Ovary (tissue), 7 donors: ENCODE measurements at regions not wholly inside any gene's neighbourhood (a gene's known extent, or its start where the extent isn't known, plus 50 kb on each side); places are given as distances from the start of the nearest gene placed in this dataset.

Experiments
- DNase-seq, 5 donors: peaks; one replicate each; pipeline ENCODE4 v3.0.0-alpha.2; 2019 to 2020
- H3K27ac ChIP-seq, 2 donors: fragments of 200-600 bp; one replicate each; pipeline versions ENCODE4 v1.5.1 to v1.8.0; 2019 to 2022
- H3K27me3 ChIP-seq: fragments of 200-600 bp; one replicate; pipeline ENCODE4 v1.8.0; 2022
- H3K36me3 ChIP-seq: fragments of 200-600 bp; sonication (generic); one replicate; pipeline ENCODE4 v1.5.1; 2019
- H3K4me1 ChIP-seq: one replicate; pipeline ENCODE4 v1.8.1; 2013; ENCODE audit warnings: mild to moderate bottlenecking, moderate library complexity; ENCODE audit not compliant: insufficient read depth
- H3K4me3 ChIP-seq: fragments of 200-600 bp; sonication (generic); one replicate; pipeline ENCODE4 v1.5.1; 2017
- H3K9me3 ChIP-seq, 2 donors: fragments of 200-600 bp in 1 of 2; sonication (generic) in 1 of 2; one replicate each; pipeline versions ENCODE4 v1.5.1 to v1.8.1; 2013 to 2019; ENCODE audit warnings: mild to moderate bottlenecking in 1 of 2, moderate library complexity in 1 of 2
- EP300 ChIP-seq: sonication (generic); formaldehyde crosslinking; IDR thresholded peaks from one replicate; pipeline ENCODE4 v1.6.1; 2017; ENCODE audit warnings: antibody characterized with exemption
- POLR2A ChIP-seq: fragments of 450-650 bp; IDR thresholded peaks from one replicate; pipeline ENCODE4 v1.6.1; 2017; ENCODE audit warnings: antibody characterized with exemption, mild to moderate bottlenecking, moderate library complexity
- WGBS, 3 donors: extraction: QIAGEN DNeasy Blood & Tissue Kit in 1 of 3; methylation state at CpG; one replicate each; pipeline versions ENCODE4 v1.1.5 to v1.1.7; 2013 to 2017; 5-methylcytosine and 5-hydroxymethylcytosine counted together
- intact Hi-C, 4 donors: fragments of 100-400 bp; cut with DNase I; formaldehyde crosslinking; loops; one replicate each; pipeline versions ENCODE4 v1.11.0 to v1.15.1; 2022 to 2023
- TF ChIP-seq, protein P1 (sequence below), 3 donors: fragments of 450-650 bp in 2 of 3; fragments of 200-600 bp in 1 of 3; IDR thresholded peaks; one replicate each; pipeline versions ENCODE4 v1.5.1 to v1.8.0; 2016 to 2022; ENCODE audit warnings: antibody characterized with exemption in 3 of 3, mild to moderate bottlenecking in 1 of 3
- donor health status: DM: no; HTN: no; CAD: no; lungs with moderate emphysema.
- donor health status: DM: no; HTN: no; CAD: no.
- donor health status: Bipolar disorder and iron deficiency.
- donor health status: DM: no; HTN: no; CAD: no.
- donor health status: DM: yes; HTN: yes; CAD: no.

DNA sequence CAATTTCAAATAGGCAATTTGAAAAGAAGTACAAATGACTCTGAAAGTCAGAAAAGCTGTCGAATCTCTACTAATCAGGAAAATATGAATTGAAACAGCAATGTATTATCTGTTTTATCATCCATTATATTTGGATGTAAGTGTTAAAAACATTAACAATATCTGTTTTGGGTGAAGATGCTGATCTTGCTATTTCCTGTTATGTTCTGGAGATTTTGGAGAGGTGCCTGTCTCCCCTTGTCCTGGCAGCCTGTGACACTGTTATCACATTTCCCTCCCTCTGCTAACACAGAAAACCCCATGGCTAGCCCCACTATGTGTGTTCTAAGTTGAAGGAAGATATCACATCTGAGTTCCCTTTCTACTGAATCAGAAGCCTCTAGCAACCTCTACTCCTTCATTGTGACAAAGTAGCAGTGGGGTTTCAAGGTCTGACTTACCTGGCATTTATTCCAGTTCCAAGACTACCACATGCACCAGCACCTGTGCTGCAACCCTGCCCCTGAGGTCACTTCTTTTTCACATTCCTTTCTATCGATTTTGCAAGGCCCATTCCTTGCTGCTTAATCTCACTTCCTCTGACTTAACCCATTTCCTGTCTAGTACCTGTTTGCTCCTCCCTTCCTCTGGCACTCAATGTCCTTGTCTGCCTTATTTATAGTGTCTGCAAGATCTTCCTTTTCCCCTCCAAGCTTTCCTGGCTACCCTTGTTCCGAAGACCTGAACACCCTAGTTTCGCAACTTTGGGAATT lies 95.5 kb upstream of the COL8A1 start:
- no peak for DNase-seq
- WGBS, 3 donors: 58 to 75% (median 71%) methylated on average over 4 of the region's 4 CpGs
- Histone ChIP-seq H3K36me3 (no peaks in the 10 kb centered on the region), H3K27me3 (no peaks in the 10 kb centered on the region), H3K4me1 (peaks cover 5% of the 10 kb centered on the region), H3K4me3 (no peak overlapping the region), H3K27ac (no peak overlapping the region), H3K9me3 (no peaks in the 10 kb centered on the region)
- TF ChIP-seq POLR2A: no peak
- TF ChIP-seq, protein P1, sequence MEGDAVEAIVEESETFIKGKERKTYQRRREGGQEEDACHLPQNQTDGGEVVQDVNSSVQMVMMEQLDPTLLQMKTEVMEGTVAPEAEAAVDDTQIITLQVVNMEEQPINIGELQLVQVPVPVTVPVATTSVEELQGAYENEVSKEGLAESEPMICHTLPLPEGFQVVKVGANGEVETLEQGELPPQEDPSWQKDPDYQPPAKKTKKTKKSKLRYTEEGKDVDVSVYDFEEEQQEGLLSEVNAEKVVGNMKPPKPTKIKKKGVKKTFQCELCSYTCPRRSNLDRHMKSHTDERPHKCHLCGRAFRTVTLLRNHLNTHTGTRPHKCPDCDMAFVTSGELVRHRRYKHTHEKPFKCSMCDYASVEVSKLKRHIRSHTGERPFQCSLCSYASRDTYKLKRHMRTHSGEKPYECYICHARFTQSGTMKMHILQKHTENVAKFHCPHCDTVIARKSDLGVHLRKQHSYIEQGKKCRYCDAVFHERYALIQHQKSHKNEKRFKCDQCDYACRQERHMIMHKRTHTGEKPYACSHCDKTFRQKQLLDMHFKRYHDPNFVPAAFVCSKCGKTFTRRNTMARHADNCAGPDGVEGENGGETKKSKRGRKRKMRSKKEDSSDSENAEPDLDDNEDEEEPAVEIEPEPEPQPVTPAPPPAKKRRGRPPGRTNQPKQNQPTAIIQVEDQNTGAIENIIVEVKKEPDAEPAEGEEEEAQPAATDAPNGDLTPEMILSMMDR (IDR thresholded peaks at IDR 0.05): no peak
- no peak for TF ChIP-seq EP300
- intact Hi-C loops: no loop called here

DNA sequence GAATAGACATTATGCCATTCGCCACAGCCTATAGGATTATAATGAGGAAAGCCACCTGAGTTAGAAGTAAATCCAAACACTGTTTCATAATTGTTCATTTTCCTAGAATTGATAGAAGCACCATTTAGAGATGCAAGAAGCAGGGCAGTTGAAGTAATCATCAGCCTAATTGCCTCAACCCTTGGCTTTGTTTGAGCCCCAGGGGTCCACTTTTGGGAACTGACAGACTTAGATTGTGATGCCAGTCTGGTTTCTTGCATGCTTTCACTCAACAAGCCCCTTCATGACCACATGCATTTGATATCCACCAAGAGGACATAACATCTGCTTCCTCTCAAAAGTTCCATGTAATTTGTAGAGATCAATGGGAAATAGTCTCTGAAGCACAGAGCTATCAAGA lies 97.2 kb upstream of the COL8A1 start:
- Histone ChIP-seq H3K4me1 (peaks cover 5% of the 10 kb centered on the region), H3K4me3 (no peak overlapping the region), H3K36me3 (no peaks in the 10 kb centered on the region), H3K27me3 (no peaks in the 10 kb centered on the region), H3K9me3 (no peaks in the 10 kb centered on the region), H3K27ac (no peak overlapping the region)
- TF ChIP-seq EP300: no peak
- TF ChIP-seq, protein P1 (IDR thresholded peaks at IDR 0.05): no peak
- TF ChIP-seq POLR2A: no peak
- 88 to 95% (median 95%) methylated on average over 1 of the region's 1 CpG for WGBS, 3 donors
- DNase-seq: no peak
- intact Hi-C loops: no loop called here

DNA sequence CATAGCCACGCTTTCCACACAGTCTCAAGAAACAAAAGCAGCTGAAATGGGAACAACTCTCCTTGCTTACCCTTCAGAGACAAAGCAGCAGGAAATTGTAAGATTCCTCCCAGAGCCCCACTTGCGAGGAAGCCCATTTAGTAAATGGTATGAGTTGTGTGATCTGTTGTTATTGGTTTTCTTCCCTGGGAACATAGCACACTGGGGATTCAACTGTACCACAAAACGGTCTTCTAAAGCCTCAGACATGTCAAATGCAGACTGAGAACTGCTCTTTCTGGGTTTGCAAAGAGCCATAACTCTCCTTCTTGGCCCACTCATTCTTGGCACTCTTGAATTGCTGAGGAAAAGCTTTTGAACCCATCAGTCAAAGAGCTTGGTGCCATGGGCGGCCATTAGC lies 101.0 kb upstream of the COL8A1 start:
- 75 to 92% (median 77%) methylated on average over 4 of the region's 4 CpGs for WGBS, 3 donors
- DNase-seq: no peak
- Histone ChIP-seq H3K36me3 (no peaks in the 10 kb centered on the region), H3K27ac (no peak overlapping the region), H3K4me1 (no peaks in the 10 kb centered on the region), H3K9me3 (no peaks in the 10 kb centered on the region), H3K4me3 (no peak overlapping the region), H3K27me3 (no peaks in the 10 kb centered on the region)
- intact Hi-C loops: no loop called here
- TF ChIP-seq, protein P1 (IDR thresholded peaks at IDR 0.05): no peak
- TF ChIP-seq EP300 (no peak), POLR2A (no peak)

DNA sequence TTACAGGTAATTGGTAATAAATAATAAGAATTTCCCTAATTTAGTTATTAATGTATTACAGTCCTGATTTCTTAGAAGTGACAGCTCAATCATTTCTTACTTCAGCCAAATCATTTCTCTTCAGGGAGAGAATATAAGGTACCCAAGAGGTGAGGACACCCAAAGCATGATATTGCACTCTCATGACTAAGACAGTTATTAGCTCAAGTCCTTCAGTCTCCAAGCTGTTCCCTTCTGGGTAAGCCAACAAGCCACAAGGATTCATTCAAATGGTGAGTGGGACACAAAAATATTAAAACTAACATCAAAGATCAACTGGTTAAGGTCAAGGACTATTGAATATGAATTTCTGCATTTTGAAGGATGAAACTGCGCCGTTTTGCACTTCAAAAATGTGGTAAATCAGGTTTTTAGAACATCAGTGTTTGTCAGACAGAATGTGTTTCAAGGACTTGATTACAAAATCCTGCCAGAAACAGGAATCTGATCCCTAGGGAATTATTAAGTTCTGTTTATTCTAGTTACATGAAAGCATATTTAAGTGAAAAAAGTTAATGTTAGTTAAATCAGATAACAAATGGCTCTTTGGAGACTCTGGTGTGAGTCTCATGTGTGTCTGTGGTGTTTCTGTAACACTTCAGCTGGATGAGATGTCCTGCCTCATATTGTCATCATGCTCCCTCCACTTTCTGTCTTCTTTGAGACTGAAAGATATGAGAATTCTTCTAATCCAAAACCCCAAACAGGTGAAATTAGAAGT lies 101.7 kb upstream of the COL8A1 start:
- WGBS, 3 donors: 9 to 40% (median 24%) methylated on average over 2 of the region's 2 CpGs
- Histone ChIP-seq H3K4me1 (no peaks in the 10 kb centered on the region), H3K4me3 (no peak overlapping the region), H3K27ac (no peak overlapping the region), H3K27me3 (no peaks in the 10 kb centered on the region), H3K9me3 (no peaks in the 10 kb centered on the region), H3K36me3 (no peaks in the 10 kb centered on the region)
- no peak for TF ChIP-seq POLR2A
- no peak for TF ChIP-seq EP300
- TF ChIP-seq, protein P1 (IDR thresholded peaks at IDR 0.05): no peak
- DNase-seq: no peak
- intact Hi-C loops: no loop called here
